Neural cell (in vitro differentiated cells): ENCODE measurements at regions not wholly inside any gene's neighbourhood (a gene's known extent, or its start where the extent isn't known, plus 50 kb on each side); places are given as distances from the start of the nearest gene placed in this dataset.

Experiments
- H2AFZ ChIP-seq: fragments of 200-600, 300-800 bp; sonication (generic), shearing (Covaris generic); 2 replicates; pipeline ENCODE4 v1.6.0; 2014; ENCODE audit warnings: low read depth, mild to moderate bottlenecking, antibody characterized with exemption, low read length, moderate library complexity
- H3F3A ChIP-seq: fragments of 200-600 bp; shearing (Covaris generic); 2 replicates; pipeline ENCODE4 v1.6.1; 2016; ENCODE audit warnings: mild to moderate bottlenecking, moderate library complexity, mixed read lengths, antibody characterized with exemption, low read length; ENCODE audit not compliant: insufficient read depth, poor library complexity, severe bottlenecking
- H3K27ac ChIP-seq: fragments of 200-600, 300-800 bp; sonication (generic), shearing (Covaris generic); 2 replicates; pipeline ENCODE4 v1.5.1; 2014; ENCODE audit warnings: mild to moderate bottlenecking, low read length, moderate library complexity
- H3K27me3 ChIP-seq: fragments of 300-800, 200-600 bp; sonication (generic), shearing (Covaris generic); 2 replicates; pipeline ENCODE4 v1.6.0; 2014; ENCODE audit warnings: mild to moderate bottlenecking, low read depth, low read length, moderate library complexity; ENCODE audit not compliant: insufficient read depth
- H3K36me3 ChIP-seq: fragments of 300-800, 200-600 bp; sonication (generic), shearing (Covaris generic); 2 replicates; pipeline ENCODE4 v1.5.1; 2014; ENCODE audit warnings: mild to moderate bottlenecking, antibody characterized with exemption, low read length, moderate library complexity; ENCODE audit not compliant: insufficient read depth
- H3K4me2 ChIP-seq: fragments of 300-800, 200-600 bp; sonication (generic), shearing (Covaris generic); 2 replicates; pipeline ENCODE4 v1.6.0; 2014; ENCODE audit warnings: mild to moderate bottlenecking, low read length
- H3K4me3 ChIP-seq: fragments of 300-800, 200-600 bp; sonication (generic), shearing (Covaris generic); 2 replicates; pipeline ENCODE4 v1.5.1; 2014; ENCODE audit warnings: mild to moderate bottlenecking, low read length, moderate library complexity
- H3K79me2 ChIP-seq: fragments of 200-600 bp; shearing (Covaris generic); replicated peaks from 2 replicates; pipeline ENCODE4 v1.6.0; 2014; ENCODE audit warnings: mild to moderate bottlenecking, low read length, moderate library complexity; ENCODE audit not compliant: insufficient read depth
- H3K9ac ChIP-seq: fragments of 300-800, 200-600 bp; sonication (generic), shearing (Covaris generic); 2 replicates; pipeline ENCODE4 v1.6.1; 2016; ENCODE audit warnings: mild to moderate bottlenecking, low read length, mixed read lengths
- H3K9me2 ChIP-seq: fragments of 200-600 bp; shearing (Covaris generic); 2 replicates; pipeline ENCODE4 v1.6.1; 2016; ENCODE audit warnings: mild to moderate bottlenecking, low read length, mixed read lengths; ENCODE audit not compliant: insufficient read depth
- H3K9me3 ChIP-seq: fragments of 200-600, 300-800 bp; sonication (generic), shearing (Covaris generic); 2 replicates; pipeline ENCODE4 v1.6.1; 2016; ENCODE audit warnings: mild to moderate bottlenecking, mixed run types, low read length, moderate library complexity, mixed read lengths
- H4K20me1 ChIP-seq: fragments of 200-600 bp; shearing (Covaris generic); 2 replicates; pipeline ENCODE4 v1.6.1; 2016; ENCODE audit warnings: mild to moderate bottlenecking, mixed run types; ENCODE audit not compliant: insufficient read depth
- CTCF ChIP-seq: fragments of 450-650 bp; IDR thresholded peaks from 2 replicates; pipeline ENCODE4 v1.5.1; 2014; ENCODE audit warnings: antibody characterized with exemption, mild to moderate bottlenecking, moderate library complexity; ENCODE audit not compliant: poor library complexity, severe bottlenecking
- EP300 ChIP-seq: fragments of 450-650 bp; conservative IDR thresholded peaks from 2 replicates; pipeline ENCODE4 v1.6.1; 2014; ENCODE audit warnings: antibody characterized with exemption, mild to moderate bottlenecking, moderate library complexity; ENCODE audit not compliant: poor library complexity, severe bottlenecking
- EZH2 ChIP-seq: fragments of 200-600, 300-800 bp; shearing (Covaris generic), sonication (generic); IDR thresholded peaks from 2 replicates; pipeline ENCODE4 v1.6.1; 2014; ENCODE audit warnings: antibody characterized with exemption, low read length, borderline replicate concordance, mild to moderate bottlenecking; ENCODE audit not compliant: insufficient read depth, poor library complexity, severe bottlenecking
- MXI1 ChIP-seq: fragments of 450-650 bp; conservative IDR thresholded peaks from 2 replicates; pipeline ENCODE4 v1.6.1; 2014; ENCODE audit warnings: antibody characterized with exemption, mild to moderate bottlenecking; ENCODE audit not compliant: poor library complexity, severe bottlenecking
- POLR2AphosphoS5 ChIP-seq: IDR thresholded peaks from 2 replicates; pipeline ENCODE4 v1.6.1; 2012
- RAD21 ChIP-seq: fragments of 450-650 bp; conservative IDR thresholded peaks from 2 replicates; pipeline ENCODE4 v1.6.1; 2014; ENCODE audit warnings: antibody characterized with exemption, mild to moderate bottlenecking, moderate library complexity
- REST ChIP-seq: IDR thresholded peaks from 2 replicates; pipeline ENCODE4 v1.6.1; 2012; ENCODE audit warnings: borderline replicate concordance
- SMC3 ChIP-seq: fragments of 450-650 bp; conservative IDR thresholded peaks from 2 replicates; pipeline ENCODE4 v1.6.1; 2014; ENCODE audit warnings: antibody characterized with exemption, mild to moderate bottlenecking, moderate library complexity; ENCODE audit not compliant: poor library complexity
- TAF1 ChIP-seq: IDR thresholded peaks from 2 replicates; pipeline ENCODE4 v1.6.1; 2012; ENCODE audit warnings: low read depth

- no peak overlapping the region for H3K9ac ChIP-seq
- H4K20me1 ChIP-seq = no peaks in the 10 kb centered on the region
- H2AFZ ChIP-seq = no peak overlapping the region
- TF ChIP-seq RAD21 = no peak
- TF ChIP-seq CTCF = no peak
- TF ChIP-seq SMC3 = no peak
- no peak for TF ChIP-seq POLR2AphosphoS5
- TF ChIP-seq REST = no peak
- TF ChIP-seq TAF1 = no peak
- no peak for TF ChIP-seq EZH2
- TF ChIP-seq EP300 = no peak
- no peak for TF ChIP-seq MXI1
- no peak overlapping the region for H3K4me3 ChIP-seq
- no peak overlapping the region for H3K27ac ChIP-seq
- no peaks in the 10 kb centered on the region for H3F3A ChIP-seq
- no peaks in the 10 kb centered on the region for H3K79me2 ChIP-seq
- no peaks in the 10 kb centered on the region for H3K9me2 ChIP-seq
- H3K4me2 ChIP-seq = no peak overlapping the region
- H3K36me3 ChIP-seq = no peaks in the 10 kb centered on the region
- no peaks in the 10 kb centered on the region for H3K9me3 ChIP-seq
- no peaks in the 10 kb centered on the region for H3K27me3 ChIP-seq
Measured at GRCh38 chr6:146876271-146877151, 277.7 kb downstream of the ADGB start.

- no peak overlapping the region for H3K27ac ChIP-seq
- H3K9ac ChIP-seq = no peak overlapping the region
- H3K9me3 ChIP-seq = no peaks in the 10 kb centered on the region
- H3K9me2 ChIP-seq = no peaks in the 10 kb centered on the region
- no peaks in the 10 kb centered on the region for H4K20me1 ChIP-seq
- TF ChIP-seq CTCF (no peak), RAD21 (no peak), MXI1 (no peak), EP300 (no peak), EZH2 (no peak), SMC3 (no peak), REST (no peak), TAF1 (no peak), POLR2AphosphoS5 (no peak)
- H3K79me2 ChIP-seq = no peaks in the 10 kb centered on the region
- no peak overlapping the region for H3K4me3 ChIP-seq
- no peaks in the 10 kb centered on the region for H3K27me3 ChIP-seq
- no peak overlapping the region for H3K4me2 ChIP-seq
- H3K36me3 ChIP-seq = no peaks in the 10 kb centered on the region
- no peaks in the 10 kb centered on the region for H3F3A ChIP-seq
- no peak overlapping the region for H2AFZ ChIP-seq
Measured at GRCh38 chr6:146878168-146878951, 279.6 kb downstream of the ADGB start.
